ENCODE measurements at regions not wholly inside any gene's neighbourhood (a gene's known extent, or its start where the extent isn't known, plus 50 kb on each side); places are given as distances from the start of the nearest gene placed in this dataset.

DNA sequence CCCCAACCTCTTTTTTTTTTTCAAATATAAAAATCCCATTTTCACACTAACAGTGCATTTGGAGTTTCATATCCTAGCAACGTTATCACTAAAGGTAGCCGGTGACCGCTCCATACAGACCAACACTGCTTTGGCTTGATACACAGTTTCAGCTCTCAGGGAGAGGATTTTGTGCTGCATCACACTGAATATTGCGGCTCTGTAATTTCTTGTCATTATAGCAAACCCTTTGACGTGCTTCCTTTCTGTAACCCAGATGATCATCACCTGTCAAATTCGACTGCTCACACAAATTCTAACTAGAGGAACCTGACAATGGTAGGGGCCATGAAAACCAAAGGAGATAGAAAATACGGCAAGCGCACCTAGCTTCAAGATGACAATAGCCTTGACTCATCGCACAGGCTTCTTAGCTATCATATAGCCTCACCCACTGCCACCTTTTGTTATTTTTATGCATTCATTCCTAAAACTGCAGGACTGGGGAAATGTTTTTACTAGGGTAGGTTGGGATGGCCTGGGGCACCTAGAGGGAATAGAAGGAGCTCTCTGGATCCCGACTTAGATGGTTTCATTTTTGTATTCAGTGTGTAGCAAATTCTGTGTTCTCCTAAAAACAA lies 582.9 kb upstream of the PIK3C3 start:
- Histone ChIP-seq H3K27me3 (ENCODE audit: insufficient read depth, low read length) (no peaks in the 10 kb centered on the region), H3K4me1 (ENCODE audit: insufficient read depth, low read length) (no peaks in the 10 kb centered on the region), H3K79me2 (ENCODE audit: insufficient read depth, low read length) (no peaks in the 10 kb centered on the region), H3K36me3 (ENCODE audit: insufficient read depth, low read length) (no peaks in the 10 kb centered on the region), H3K4me3 (ENCODE audit: insufficient read depth, low read depth, low read length) (no peak overlapping the region), H3K27ac (ENCODE audit: low read depth, low read length) (no peak overlapping the region), H4K20me1 (ENCODE audit: insufficient read depth, low read length) (no peaks in the 10 kb centered on the region), H2AFZ (ENCODE audit: low read depth, low read length) (no peak overlapping the region), H3K4me2 (ENCODE audit: low read length) (no peak overlapping the region), H3K9me3 (ENCODE audit: insufficient read depth, low read depth, low read length) (no peaks in the 10 kb centered on the region), H3K9ac (ENCODE audit: low read length) (no peak overlapping the region)
- DNase-seq (ENCODE audit: low read depth) (no peak), FAIRE-seq (no peak)
- no peaks in the 10 kb centered on the region for H3K27me3 Mint-ChIP-seq (ENCODE audit: low read depth, unreplicated experiment)
- no peak overlapping the region for H3K4me3 Mint-ChIP-seq (ENCODE audit: unreplicated experiment)
- H3K27ac Mint-ChIP-seq (ENCODE audit: unreplicated experiment) = no peak overlapping the region
- TF ChIP-seq EZH2 (IDR thresholded peaks at IDR 0.05; ENCODE audit: insufficient read depth, low read length) = no peak
- TF ChIP-seq, protein P1, sequence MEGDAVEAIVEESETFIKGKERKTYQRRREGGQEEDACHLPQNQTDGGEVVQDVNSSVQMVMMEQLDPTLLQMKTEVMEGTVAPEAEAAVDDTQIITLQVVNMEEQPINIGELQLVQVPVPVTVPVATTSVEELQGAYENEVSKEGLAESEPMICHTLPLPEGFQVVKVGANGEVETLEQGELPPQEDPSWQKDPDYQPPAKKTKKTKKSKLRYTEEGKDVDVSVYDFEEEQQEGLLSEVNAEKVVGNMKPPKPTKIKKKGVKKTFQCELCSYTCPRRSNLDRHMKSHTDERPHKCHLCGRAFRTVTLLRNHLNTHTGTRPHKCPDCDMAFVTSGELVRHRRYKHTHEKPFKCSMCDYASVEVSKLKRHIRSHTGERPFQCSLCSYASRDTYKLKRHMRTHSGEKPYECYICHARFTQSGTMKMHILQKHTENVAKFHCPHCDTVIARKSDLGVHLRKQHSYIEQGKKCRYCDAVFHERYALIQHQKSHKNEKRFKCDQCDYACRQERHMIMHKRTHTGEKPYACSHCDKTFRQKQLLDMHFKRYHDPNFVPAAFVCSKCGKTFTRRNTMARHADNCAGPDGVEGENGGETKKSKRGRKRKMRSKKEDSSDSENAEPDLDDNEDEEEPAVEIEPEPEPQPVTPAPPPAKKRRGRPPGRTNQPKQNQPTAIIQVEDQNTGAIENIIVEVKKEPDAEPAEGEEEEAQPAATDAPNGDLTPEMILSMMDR (IDR thresholded peaks at IDR 0.05; ENCODE audit: insufficient read depth, low read depth, low read length) = no peak
- H3K36me3 Mint-ChIP-seq (ENCODE audit: low read depth, unreplicated experiment) = no peaks in the 10 kb centered on the region
- H3K9me3 Mint-ChIP-seq (ENCODE audit: unreplicated experiment) = peaks cover 1% of the 10 kb centered on the region
- peaks cover 5% of the 10 kb centered on the region for H3K4me1 Mint-ChIP-seq (ENCODE audit: low read depth, unreplicated experiment)

DNA sequence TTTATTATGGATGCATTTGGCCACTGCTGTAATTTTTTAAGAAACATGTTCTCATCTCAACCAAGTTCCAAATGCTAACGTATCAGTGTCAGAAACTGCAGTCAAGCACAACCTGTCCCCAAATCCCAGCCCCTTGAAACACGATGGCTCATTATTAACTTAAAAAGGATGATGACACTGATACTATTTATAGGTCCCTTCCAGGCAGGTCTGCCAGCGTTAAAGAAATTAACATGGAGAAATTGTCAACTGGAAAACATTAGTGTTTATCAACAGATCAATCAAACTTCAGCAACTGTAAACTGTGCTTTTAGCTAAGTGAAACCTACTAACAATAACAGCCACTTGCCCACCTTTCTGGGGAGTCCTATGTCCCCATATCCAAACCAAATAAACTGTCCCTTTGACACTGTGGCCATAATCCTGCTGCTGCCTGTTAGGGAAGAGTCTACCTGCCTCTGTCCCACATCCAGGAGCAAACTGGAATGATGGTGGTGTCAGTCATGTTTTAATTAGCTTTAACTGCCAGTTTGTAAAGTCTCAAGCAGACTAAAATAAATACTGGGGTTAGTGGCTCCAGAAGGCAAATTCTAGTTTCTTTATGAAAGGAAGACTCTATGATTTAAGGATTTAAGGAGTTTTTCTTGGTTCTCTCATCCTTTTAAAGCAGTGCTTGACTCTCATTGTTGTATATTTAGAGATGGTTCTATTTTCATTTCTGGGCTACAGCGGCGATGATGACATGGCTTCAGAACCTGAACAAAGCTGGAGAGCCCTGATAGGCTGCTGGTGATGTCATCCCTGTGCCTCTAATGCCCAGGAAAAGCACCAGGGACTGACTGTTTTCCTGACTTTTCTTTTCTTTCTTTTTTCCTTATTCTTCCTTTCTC lies 583.6 kb upstream of the PIK3C3 start:
- no peaks in the 10 kb centered on the region for H3K27me3 ChIP-seq (ENCODE audit: insufficient read depth, low read length)
- no peaks in the 10 kb centered on the region for H3K9me3 ChIP-seq (ENCODE audit: insufficient read depth, low read depth, low read length)
- Mint-ChIP-seq H3K27me3 (ENCODE audit: low read depth, unreplicated experiment) (no peaks in the 10 kb centered on the region), H3K4me3 (ENCODE audit: unreplicated experiment) (no peak overlapping the region), H3K9me3 (ENCODE audit: unreplicated experiment) (peaks cover 1% of the 10 kb centered on the region), H3K4me1 (ENCODE audit: low read depth, unreplicated experiment) (peaks cover 5% of the 10 kb centered on the region), H3K36me3 (ENCODE audit: low read depth, unreplicated experiment) (no peaks in the 10 kb centered on the region), H3K27ac (ENCODE audit: unreplicated experiment) (no peak overlapping the region)
- no peak for TF ChIP-seq EZH2 (IDR thresholded peaks at IDR 0.05; ENCODE audit: insufficient read depth, low read length)
- TF ChIP-seq, protein P1 (IDR thresholded peaks at IDR 0.05; ENCODE audit: insufficient read depth, low read depth, low read length) = no peak
- no peaks in the 10 kb centered on the region for H3K79me2 ChIP-seq (ENCODE audit: insufficient read depth, low read length)
- H4K20me1 ChIP-seq (ENCODE audit: insufficient read depth, low read length) = no peaks in the 10 kb centered on the region
- no peak overlapping the region for H3K9ac ChIP-seq (ENCODE audit: low read length)
- no peak overlapping the region for H3K27ac ChIP-seq (ENCODE audit: low read depth, low read length)
- no peak overlapping the region for H2AFZ ChIP-seq (ENCODE audit: low read depth, low read length)
- no peaks in the 10 kb centered on the region for H3K4me1 ChIP-seq (ENCODE audit: insufficient read depth, low read length)
- H3K4me3 ChIP-seq (ENCODE audit: insufficient read depth, low read depth, low read length) = no peak overlapping the region
- H3K36me3 ChIP-seq (ENCODE audit: insufficient read depth, low read length) = no peaks in the 10 kb centered on the region
- H3K4me2 ChIP-seq (ENCODE audit: low read length) = no peak overlapping the region
- FAIRE-seq = no peak
- no peak for DNase-seq (ENCODE audit: low read depth)

DNA sequence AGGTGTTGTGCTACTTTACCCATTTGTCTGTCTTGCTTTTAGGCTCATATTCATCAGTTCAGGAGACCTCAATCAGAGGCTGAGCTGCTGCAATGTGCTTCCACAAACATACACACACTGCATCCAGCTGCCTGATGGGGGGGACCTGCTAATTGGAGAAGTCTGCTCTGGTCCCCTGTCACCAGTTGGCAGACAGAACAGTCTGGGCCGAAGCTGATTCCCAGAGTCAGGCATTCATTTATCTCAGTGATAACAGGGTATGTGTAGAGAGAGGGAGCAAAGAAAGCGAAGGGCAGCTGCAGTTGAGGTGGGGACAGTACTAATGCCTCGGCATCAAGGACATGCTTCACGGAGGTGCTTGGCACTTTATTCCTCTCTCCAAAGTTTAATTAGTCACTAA lies 584.3 kb upstream of the PIK3C3 start:
- Histone ChIP-seq H4K20me1 (ENCODE audit: insufficient read depth, low read length) (no peaks in the 10 kb centered on the region), H3K36me3 (ENCODE audit: insufficient read depth, low read length) (no peaks in the 10 kb centered on the region), H3K4me2 (ENCODE audit: low read length) (no peak overlapping the region), H3K27ac (ENCODE audit: low read depth, low read length) (no peak overlapping the region), H3K27me3 (ENCODE audit: insufficient read depth, low read length) (no peaks in the 10 kb centered on the region), H3K9me3 (ENCODE audit: insufficient read depth, low read depth, low read length) (no peaks in the 10 kb centered on the region), H3K9ac (ENCODE audit: low read length) (no peak overlapping the region), H2AFZ (ENCODE audit: low read depth, low read length) (no peak overlapping the region), H3K4me1 (ENCODE audit: insufficient read depth, low read length) (no peaks in the 10 kb centered on the region), H3K4me3 (ENCODE audit: insufficient read depth, low read depth, low read length) (no peak overlapping the region), H3K79me2 (ENCODE audit: insufficient read depth, low read length) (no peaks in the 10 kb centered on the region)
- Mint-ChIP-seq H3K9me3 (ENCODE audit: unreplicated experiment) (peaks cover 1% of the 10 kb centered on the region), H3K36me3 (ENCODE audit: low read depth, unreplicated experiment) (no peaks in the 10 kb centered on the region), H3K27me3 (ENCODE audit: low read depth, unreplicated experiment) (no peaks in the 10 kb centered on the region), H3K4me1 (ENCODE audit: low read depth, unreplicated experiment) (peaks cover 5% of the 10 kb centered on the region), H3K27ac (ENCODE audit: unreplicated experiment) (no peak overlapping the region), H3K4me3 (ENCODE audit: unreplicated experiment) (no peak overlapping the region)
- no peak for TF ChIP-seq EZH2 (IDR thresholded peaks at IDR 0.05; ENCODE audit: insufficient read depth, low read length)
- TF ChIP-seq, protein P1 (IDR thresholded peaks at IDR 0.05; ENCODE audit: insufficient read depth, low read depth, low read length) = no peak
- DNase-seq (ENCODE audit: low read depth) = no peak
- FAIRE-seq = no peak
